ENCODE measurements at regions not wholly inside any gene's neighbourhood (a gene's known extent, or its start where the extent isn't known, plus 50 kb on each side); places are given as distances from the start of the nearest gene placed in this dataset.
"Not testable (repeated sequence)": the region's sequence is repeated elsewhere in the genome, so short reads cannot be mapped to it uniquely, and the experiment has no call there.

- not testable (repeated sequence) for TF ChIP-seq POLR2A (IDR thresholded peaks at IDR 0.05; ENCODE audit: extremely low read depth, insufficient read length); CTCF (IDR thresholded peaks at IDR 0.05; ENCODE audit: low read depth, low read length)
Measured at GRCh38 chr22:47613181-47613580, 850.7 kb downstream of the TBC1D22A start.

Data from NB4 (cell line).